A549 (cell line): ENCODE measurements at regions not wholly inside any gene's neighbourhood (a gene's known extent, or its start where the extent isn't known, plus 50 kb on each side); places are given as distances from the start of the nearest gene placed in this dataset.

Experiments
- ATAC-seq, 2 experiments: fragments of 200-7000 bp in 1 of 2; fragments of >200 bp in 1 of 2; cut with Nextera tagmentation in 1 of 2; cut with Tn5 transposase in 1 of 2; 3 replicates each; pipeline versions ENCODE4 v1.8.0 to v1.9.1; 2018 to 2020; ENCODE audit warnings: mild to moderate bottlenecking in 1 of 2, moderate library complexity in 1 of 2
- CTCF ChIA-PET: fragments of 300-600 bp; sonication (Branson Sonifier 250); formaldehyde crosslinking; extraction: SDS; loops from one replicate; lab custom pipeline; 2021; ENCODE audit warnings: antibody characterized with exemption, inconsistent platforms; lab: Yijun Ruan, JAX
- POLR2A ChIA-PET: fragments of 350-600 bp; formaldehyde crosslinking; extraction: SDS; loops from one replicate; lab custom pipeline; 2021; ENCODE audit warnings: antibody characterized with exemption, inconsistent platforms; lab: Yijun Ruan, JAX
- DNase-seq, 2 experiments: peaks; one replicate each; pipeline versions ENCODE4 v3.0.0 to v3.0.0-alpha.2; 2011 to 2016; ENCODE audit warnings: low read depth in 1 of 2, low spot score in 1 of 2
- FAIRE-seq: peaks from 2 replicates; lab custom pipeline; 2011; peaks lifted over from hg19 to GRCh38; lab: Jason Lieb, UNC
- H3K27ac ChIP-seq, 2 experiments: fragments of >200 bp; sonication (Bioruptor Twin); formaldehyde crosslinking; 3 replicates each; pipeline ENCODE4 v1.5.1; 2016 to 2017
- H3K4me1 ChIP-seq: fragments of >200 bp; sonication (Bioruptor Twin); formaldehyde crosslinking; 3 replicates; pipeline ENCODE4 v1.6.1; 2016
- H3K4me2 ChIP-seq: fragments of >200 bp; sonication (Bioruptor Twin); formaldehyde crosslinking; 3 replicates; pipeline ENCODE4 v1.6.1; 2016
- H3K4me3 ChIP-seq: fragments of >200 bp; sonication (Bioruptor Twin); formaldehyde crosslinking; 3 replicates; pipeline ENCODE4 v1.5.1; 2016
- H3K9me3 ChIP-seq: fragments of >200 bp; sonication (Bioruptor Twin); formaldehyde crosslinking; 3 replicates; pipeline ENCODE4 v1.6.1; 2016
- BCL3 ChIP-seq: fragments of >200 bp; sonication (Bioruptor Twin); formaldehyde crosslinking; IDR thresholded peaks from 3 replicates; pipeline ENCODE4 v1.6.1; 2016
- CBX8 ChIP-seq: fragments of 200-600 bp; sonication (generic); IDR thresholded peaks from 2 replicates; pipeline ENCODE4 v1.6.1; 2016
- CEBPB ChIP-seq, 2 experiments: fragments of >200 bp in 1 of 2; sonication (Bioruptor Twin) in 1 of 2; formaldehyde crosslinking in 1 of 2; IDR thresholded peaks; 2 replicates each; pipeline ENCODE4 v1.6.1; 2012 to 2016
- CHD2 ChIP-seq: fragments of 150-350 bp; IDR thresholded peaks from 2 replicates; pipeline ENCODE4 v1.6.1; 2014; ENCODE audit warnings: low read length; ENCODE audit not compliant: partially characterized antibody
- EP300 ChIP-seq, 2 experiments: fragments of >200 bp; sonication (Bioruptor Twin); formaldehyde crosslinking; IDR thresholded peaks; 2 replicates in 1 of 2; 3 replicates in 1 of 2; pipeline ENCODE4 v1.6.1; 2016 to 2017
- FOSB ChIP-seq: fragments of 250-450 bp; sonication (Bioruptor Pico); IDR thresholded peaks from 2 replicates; pipeline ENCODE4 v1.5.0; 2020; ENCODE audit warnings: mild to moderate bottlenecking, moderate library complexity
- GATA3 ChIP-seq: IDR thresholded peaks from 2 replicates; pipeline ENCODE4 v1.6.1; 2012; ENCODE audit warnings: borderline replicate concordance
- HEYL ChIP-seq: fragments of 250-450 bp; sonication (Bioruptor Pico); IDR thresholded peaks from 2 replicates; pipeline ENCODE4 v1.8.0; 2021; ENCODE audit warnings: mild to moderate bottlenecking, moderate library complexity
- HMGXB4 ChIP-seq: fragments of 250-450 bp; sonication (Bioruptor Pico); IDR thresholded peaks from 2 replicates; pipeline ENCODE4 v1.5.0; 2021; ENCODE audit warnings: mild to moderate bottlenecking, moderate library complexity, borderline replicate concordance
- MAFK ChIP-seq: fragments of 450-650 bp; IDR thresholded peaks from 2 replicates; pipeline ENCODE4 v1.6.1; 2014; ENCODE audit not compliant: partially characterized antibody
- NFE2L2 ChIP-seq: fragments of 150-350 bp; conservative IDR thresholded peaks from 2 replicates; pipeline ENCODE4 v1.6.1; 2014; ENCODE audit warnings: low read length
- NPAS2 ChIP-seq: fragments of 250-450 bp; sonication (Bioruptor Pico); IDR thresholded peaks from 2 replicates; pipeline ENCODE4 v1.8.0; 2022; ENCODE audit warnings: mild to moderate bottlenecking, moderate library complexity, borderline replicate concordance
- NR3C1 ChIP-seq: fragments of >200 bp; sonication (Bioruptor Twin); formaldehyde crosslinking; IDR thresholded peaks from 3 replicates; pipeline ENCODE4 v1.6.1; 2017
- RAD21 ChIP-seq, 2 experiments: fragments of >200 bp in 1 of 2; sonication (Bioruptor Twin) in 1 of 2; formaldehyde crosslinking in 1 of 2; IDR thresholded peaks in 1 of 2; conservative IDR thresholded peaks in 1 of 2; 2 replicates in 1 of 2; 3 replicates in 1 of 2; pipeline ENCODE4 v1.6.1; 2012 to 2018; ENCODE audit warnings: inconsistent platforms in 1 of 2
- RARB ChIP-seq: fragments of 250-450 bp; sonication (Bioruptor Pico); IDR thresholded peaks from 2 replicates; pipeline ENCODE4 v1.8.0; 2021; ENCODE audit warnings: mild to moderate bottlenecking, moderate library complexity
- RCOR1 ChIP-seq: fragments of 150-350 bp; IDR thresholded peaks from 2 replicates; pipeline ENCODE4 v1.6.1; 2014; ENCODE audit warnings: antibody characterized with exemption, low read length, low read depth
- RFX5 ChIP-seq: fragments of 450-650 bp; IDR thresholded peaks from 2 replicates; pipeline ENCODE4 v1.7.1; 2014; ENCODE audit warnings: antibody characterized with exemption, mild to moderate bottlenecking, moderate library complexity
- ZC3H11A ChIP-seq: fragments of 450-650 bp; IDR thresholded peaks from 2 replicates; pipeline ENCODE4 v1.6.1; 2014; ENCODE audit warnings: antibody characterized with exemption, mild to moderate bottlenecking
- ZNF302 ChIP-seq: fragments of 250-450 bp; sonication (Bioruptor Pico); IDR thresholded peaks from 2 replicates; pipeline ENCODE4 v1.9.0; 2021; ENCODE audit warnings: inconsistent platforms, mild to moderate bottlenecking, moderate library complexity
- ZSCAN20 ChIP-seq: fragments of 250-450 bp; sonication (Bioruptor Pico); IDR thresholded peaks from 2 replicates; pipeline ENCODE4 v1.8.0; 2022; ENCODE audit warnings: mild to moderate bottlenecking, moderate library complexity
- WGBS: methylation state at CpG from one replicate; pipeline ENCODE4 v1.1.6; 2017; ENCODE audit errors: missing lambda C conversion rate; 5-methylcytosine and 5-hydroxymethylcytosine counted together
- TF ChIP-seq, protein P1 (sequence below): fragments of 250-450 bp; sonication (Bioruptor Pico); IDR thresholded peaks from 2 replicates; pipeline ENCODE4 v1.5.0; 2020; ENCODE audit warnings: low read depth, mild to moderate bottlenecking, moderate library complexity
- TF ChIP-seq, protein P2 (sequence below): fragments of >200 bp; sonication (Bioruptor Twin); formaldehyde crosslinking; IDR thresholded peaks from 3 replicates; pipeline ENCODE4 v1.5.1; 2016

DNA sequence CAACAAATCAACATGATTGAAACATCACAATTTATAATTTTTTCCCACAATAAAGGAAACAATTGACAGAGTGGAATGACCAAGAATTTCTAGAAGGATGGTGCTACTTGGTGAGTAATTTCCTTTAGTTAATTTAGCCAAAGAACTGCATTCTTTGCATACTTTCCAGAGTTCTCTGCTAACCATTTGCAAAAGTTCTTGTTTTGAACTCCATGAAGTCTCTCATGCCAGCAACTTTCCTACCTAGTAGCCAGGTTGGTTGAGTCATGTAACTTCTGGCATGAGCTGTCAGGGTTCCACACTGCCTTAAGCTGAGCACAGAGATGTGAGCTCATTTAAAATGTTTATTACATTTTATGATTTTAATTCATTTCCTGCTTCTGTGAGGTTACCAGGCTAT is 539.6 kb downstream of the PID1 start (continued):
- no peak for TF ChIP-seq HMGXB4 (CRISPR knock-in tag)
- TF ChIP-seq NR3C1: no peak
- TF ChIP-seq FOSB (CRISPR knock-in tag): no peak

DNA sequence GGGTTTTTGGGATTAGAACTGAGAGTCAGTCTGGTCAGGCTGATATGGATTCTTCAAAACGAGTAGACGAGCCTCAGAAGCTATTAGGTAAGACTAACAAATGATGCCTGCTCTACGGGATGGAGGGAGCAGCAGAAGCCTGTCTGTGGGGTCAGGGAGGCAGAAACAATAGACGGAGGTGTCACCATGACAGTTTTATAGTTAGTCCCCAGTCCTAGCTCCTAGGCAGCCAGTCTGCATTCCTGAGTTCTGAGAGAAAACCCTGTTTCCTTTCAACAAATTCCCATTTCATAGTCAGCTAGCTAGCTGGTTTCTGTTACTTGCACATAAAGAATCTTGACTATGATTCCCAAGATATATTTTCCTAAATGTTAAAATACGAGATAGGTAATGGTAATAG is 542.1 kb downstream of the PID1 start:
- Histone ChIP-seq H3K4me1 (no peaks in the 10 kb centered on the region), H3K4me2 (no peak overlapping the region), H3K27ac (no peak overlapping the region), H3K4me3 (no peak overlapping the region), H3K9me3 (no peaks in the 10 kb centered on the region)
- WGBS: 2% methylated on average over 5 of the region's 5 CpGs
- CTCF ChIA-PET: no interaction called here
- ATAC-seq: no peak
- FAIRE-seq: no peak
- DNase-seq: no peak
- TF ChIP-seq HEYL (CRISPR knock-in tag) (no peak), NPAS2 (CRISPR knock-in tag) (no peak), RCOR1 (no peak), GATA3 (no peak), CEBPB (IDR thresholded peaks at IDR 0.05) (no peak), FOSB (CRISPR knock-in tag) (no peak), CBX8 (no peak), RAD21 (conservative IDR thresholded peaks at IDR 0.05 in 1 of 2, IDR thresholded peaks at IDR 0.05 in 1 of 2) (no peak), NFE2L2 (no peak), HMGXB4 (CRISPR knock-in tag) (no peak), BCL3 (no peak), CHD2 (no peak)
- TF ChIP-seq, protein P1, sequence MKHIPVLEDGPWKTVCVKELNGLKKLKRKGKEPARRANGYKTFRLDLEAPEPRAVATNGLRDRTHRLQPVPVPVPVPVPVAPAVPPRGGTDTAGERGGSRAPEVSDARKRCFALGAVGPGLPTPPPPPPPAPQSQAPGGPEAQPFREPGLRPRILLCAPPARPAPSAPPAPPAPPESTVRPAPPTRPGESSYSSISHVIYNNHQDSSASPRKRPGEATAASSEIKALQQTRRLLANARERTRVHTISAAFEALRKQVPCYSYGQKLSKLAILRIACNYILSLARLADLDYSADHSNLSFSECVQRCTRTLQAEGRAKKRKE (CRISPR knock-in tag): no peak
- POLR2A ChIA-PET: no interaction called here

- H3K4me3 ChIP-seq: no peak overlapping the region
- H3K9me3 ChIP-seq: no peaks in the 10 kb centered on the region
- POLR2A ChIA-PET: no interaction called here
- no peak for ATAC-seq
- CTCF ChIA-PET: no interaction called here
- H3K27ac ChIP-seq: no peak overlapping the region
- H3K4me1 ChIP-seq: no peaks in the 10 kb centered on the region
- H3K4me2 ChIP-seq: no peak overlapping the region
- no peak for TF ChIP-seq MAFK
- no peak for TF ChIP-seq ZNF302 (CRISPR knock-in tag)
- TF ChIP-seq RFX5: no peak
- no peak for TF ChIP-seq NPAS2 (CRISPR knock-in tag)
- no peak for TF ChIP-seq RARB (CRISPR knock-in tag)
- no peak for TF ChIP-seq ZC3H11A
- TF ChIP-seq, protein P2, sequence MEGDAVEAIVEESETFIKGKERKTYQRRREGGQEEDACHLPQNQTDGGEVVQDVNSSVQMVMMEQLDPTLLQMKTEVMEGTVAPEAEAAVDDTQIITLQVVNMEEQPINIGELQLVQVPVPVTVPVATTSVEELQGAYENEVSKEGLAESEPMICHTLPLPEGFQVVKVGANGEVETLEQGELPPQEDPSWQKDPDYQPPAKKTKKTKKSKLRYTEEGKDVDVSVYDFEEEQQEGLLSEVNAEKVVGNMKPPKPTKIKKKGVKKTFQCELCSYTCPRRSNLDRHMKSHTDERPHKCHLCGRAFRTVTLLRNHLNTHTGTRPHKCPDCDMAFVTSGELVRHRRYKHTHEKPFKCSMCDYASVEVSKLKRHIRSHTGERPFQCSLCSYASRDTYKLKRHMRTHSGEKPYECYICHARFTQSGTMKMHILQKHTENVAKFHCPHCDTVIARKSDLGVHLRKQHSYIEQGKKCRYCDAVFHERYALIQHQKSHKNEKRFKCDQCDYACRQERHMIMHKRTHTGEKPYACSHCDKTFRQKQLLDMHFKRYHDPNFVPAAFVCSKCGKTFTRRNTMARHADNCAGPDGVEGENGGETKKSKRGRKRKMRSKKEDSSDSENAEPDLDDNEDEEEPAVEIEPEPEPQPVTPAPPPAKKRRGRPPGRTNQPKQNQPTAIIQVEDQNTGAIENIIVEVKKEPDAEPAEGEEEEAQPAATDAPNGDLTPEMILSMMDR: no peak
- no peak for TF ChIP-seq EP300 (IDR thresholded peaks at IDR 0.05)
- no peak for TF ChIP-seq ZSCAN20 (CRISPR knock-in tag)
- DNase-seq: no peak
- WGBS: 0% methylated on average over 1 of the region's 1 CpG
- no peak for FAIRE-seq
Measured at GRCh38 chr2:228725031-228725430, 543.5 kb upstream of the SPHKAP start.
